GM18502 (cell line): ENCODE measurements at regions not wholly inside any gene's neighbourhood (a gene's known extent, or its start where the extent isn't known, plus 50 kb on each side); places are given as distances from the start of the nearest gene placed in this dataset.

Experiments
- ATAC-seq: cut with Tn5 transposase; IDR thresholded peaks from one replicate; pipeline ENCODE4 v1.9.1; 2021; ENCODE audit warnings: mild to moderate bottlenecking; ENCODE audit not compliant: unreplicated experiment, poor library complexity

GRCh38 chr12:84692071-84692470 is 220.5 kb downstream of the SLC6A15 start:
- no peak for ATAC-seq

- ATAC-seq, result no peak
Measured at GRCh38 chr12:84691266-84691665, 221.3 kb downstream of the SLC6A15 start.

GRCh38 chr12:84689638-84690037 is 223.0 kb downstream of the SLC6A15 start:
- no peak for ATAC-seq

- no peak for ATAC-seq
Measured at GRCh38 chr12:84685379-84685778, 227.2 kb downstream of the SLC6A15 start.

- ATAC-seq, result no peak
Measured at GRCh38 chr12:84676787-84677186, 235.8 kb downstream of the SLC6A15 start.

GRCh38 chr12:84661786-84662185 is 250.8 kb downstream of the SLC6A15 start:
- ATAC-seq, result no peak

GRCh38 chr12:84660139-84660538 is 252.5 kb downstream of the SLC6A15 start:
- ATAC-seq, result no peak

GRCh38 chr12:84658877-84659276 is 253.7 kb downstream of the SLC6A15 start:
- no peak for ATAC-seq

- no peak for ATAC-seq
Measured at GRCh38 chr12:84656705-84657104, 255.9 kb downstream of the SLC6A15 start.

GRCh38 chr12:84653482-84653881 is 259.1 kb downstream of the SLC6A15 start:
- no peak for ATAC-seq

- no peak for ATAC-seq
Measured at GRCh38 chr12:84648425-84648824, 264.2 kb downstream of the SLC6A15 start.

- ATAC-seq, result no peak
Measured at GRCh38 chr12:84644908-84645307, 267.7 kb downstream of the SLC6A15 start.

- ATAC-seq, result no peak
Measured at GRCh38 chr12:84643993-84644392, 268.6 kb downstream of the SLC6A15 start.

GRCh38 chr12:84641940-84642545 is 270.6 kb downstream of the SLC6A15 start:
- ATAC-seq, result no peak

GRCh38 chr12:84638811-84639368 is 273.7 kb downstream of the SLC6A15 start:
- no peak for ATAC-seq

- no peak for ATAC-seq
Measured at GRCh38 chr12:84637926-84638325, 274.7 kb downstream of the SLC6A15 start.

GRCh38 chr12:84636801-84637290 is 275.8 kb downstream of the SLC6A15 start:
- ATAC-seq, result no peak

GRCh38 chr12:84634526-84634925 is 278.1 kb downstream of the SLC6A15 start:
- no peak for ATAC-seq

GRCh38 chr12:84632556-84632955 is 280.0 kb downstream of the SLC6A15 start:
- no peak for ATAC-seq

- ATAC-seq, result no peak
Measured at GRCh38 chr12:84631020-84631419, 281.6 kb downstream of the SLC6A15 start.

- ATAC-seq, result no peak
Measured at GRCh38 chr12:84627593-84627992, 285.0 kb downstream of the SLC6A15 start.

- ATAC-seq, result no peak
Measured at GRCh38 chr12:84624601-84625000, 288.0 kb downstream of the SLC6A15 start.
